ENCODE measurements at regions not wholly inside any gene's neighbourhood (a gene's known extent, or its start where the extent isn't known, plus 50 kb on each side); places are given as distances from the start of the nearest gene placed in this dataset.
"Not testable (repeated sequence)": the region's sequence is repeated elsewhere in the genome, so short reads cannot be mapped to it uniquely, and the experiment has no call there.

DNA sequence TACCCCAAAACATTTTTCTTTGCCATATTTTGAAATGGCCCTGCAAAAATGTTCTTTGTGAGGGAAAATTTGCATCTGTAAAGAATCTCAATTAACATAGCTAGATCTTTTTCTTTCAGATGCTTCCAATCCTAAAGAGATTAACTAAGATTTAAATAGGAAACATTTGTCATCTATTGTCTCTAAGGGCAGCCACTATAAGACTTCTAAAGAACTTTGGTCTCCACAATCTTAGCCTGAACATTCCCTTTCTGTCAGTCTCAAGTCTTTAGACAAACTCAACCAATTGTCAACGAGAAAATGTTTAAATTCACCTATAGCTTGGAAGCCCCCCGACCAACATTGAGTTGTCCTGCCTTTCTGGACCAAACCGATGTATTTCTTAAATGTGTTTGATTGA lies 71.1 kb upstream of the RASSF8 start:
- TF ChIP-seq, protein P1, sequence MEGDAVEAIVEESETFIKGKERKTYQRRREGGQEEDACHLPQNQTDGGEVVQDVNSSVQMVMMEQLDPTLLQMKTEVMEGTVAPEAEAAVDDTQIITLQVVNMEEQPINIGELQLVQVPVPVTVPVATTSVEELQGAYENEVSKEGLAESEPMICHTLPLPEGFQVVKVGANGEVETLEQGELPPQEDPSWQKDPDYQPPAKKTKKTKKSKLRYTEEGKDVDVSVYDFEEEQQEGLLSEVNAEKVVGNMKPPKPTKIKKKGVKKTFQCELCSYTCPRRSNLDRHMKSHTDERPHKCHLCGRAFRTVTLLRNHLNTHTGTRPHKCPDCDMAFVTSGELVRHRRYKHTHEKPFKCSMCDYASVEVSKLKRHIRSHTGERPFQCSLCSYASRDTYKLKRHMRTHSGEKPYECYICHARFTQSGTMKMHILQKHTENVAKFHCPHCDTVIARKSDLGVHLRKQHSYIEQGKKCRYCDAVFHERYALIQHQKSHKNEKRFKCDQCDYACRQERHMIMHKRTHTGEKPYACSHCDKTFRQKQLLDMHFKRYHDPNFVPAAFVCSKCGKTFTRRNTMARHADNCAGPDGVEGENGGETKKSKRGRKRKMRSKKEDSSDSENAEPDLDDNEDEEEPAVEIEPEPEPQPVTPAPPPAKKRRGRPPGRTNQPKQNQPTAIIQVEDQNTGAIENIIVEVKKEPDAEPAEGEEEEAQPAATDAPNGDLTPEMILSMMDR (conservative IDR thresholded peaks at IDR 0.05; ENCODE audit: low read length): no peak
- no peak for TF ChIP-seq EZH2phosphoT487 (IDR thresholded peaks at IDR 0.05; ENCODE audit: borderline replicate concordance, low read depth, low read length)

DNA sequence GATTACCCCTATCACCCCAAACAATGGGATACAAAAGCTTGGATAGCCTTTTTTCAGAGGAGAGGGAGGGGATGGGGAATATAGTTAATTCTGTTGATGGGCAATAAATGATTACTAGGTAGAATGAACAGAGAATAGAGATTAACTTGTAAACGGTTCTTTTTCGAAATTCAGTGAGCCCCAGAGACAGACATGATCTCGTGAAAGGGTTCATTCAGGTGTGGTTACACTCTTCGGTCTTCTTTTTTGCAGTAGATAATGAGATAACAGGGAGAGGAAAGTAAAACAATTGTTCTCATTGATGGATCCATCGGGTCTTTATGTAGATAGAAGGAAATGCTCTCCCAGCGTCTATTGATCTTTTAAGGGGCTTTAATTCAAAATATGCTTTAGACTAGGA lies 69.3 kb upstream of the RASSF8 start:
- H3K9me3 ChIP-seq (ENCODE audit: low read length): no peaks in the 10 kb centered on the region
- H3K27ac ChIP-seq (ENCODE audit: low read depth, low read length, poor library complexity, severe bottlenecking): no peak overlapping the region
- no peaks in the 10 kb centered on the region for H3K36me3 ChIP-seq (ENCODE audit: insufficient read depth, low read length)
- POLR2A ChIA-PET: no interaction called here
- no peak overlapping the region for H3K4me2 ChIP-seq (ENCODE audit: low read length)
- no peak for DNase-seq (ENCODE audit: low spot score)
- H3K4me1 ChIP-seq (ENCODE audit: insufficient read depth, low read length, poor library complexity, severe bottlenecking): no peaks in the 10 kb centered on the region
- TF ChIP-seq, protein P1 (conservative IDR thresholded peaks at IDR 0.05; ENCODE audit: low read length): no peak
- no peak for TF ChIP-seq EZH2phosphoT487 (IDR thresholded peaks at IDR 0.05; ENCODE audit: borderline replicate concordance, low read depth, low read length)
- H4K20me1 ChIP-seq (ENCODE audit: insufficient read depth, low read length): no peaks in the 10 kb centered on the region
- H3K79me2 ChIP-seq (ENCODE audit: insufficient read depth, low read depth, low read length): no peaks in the 10 kb centered on the region
- no peaks in the 10 kb centered on the region for H3K9me2 ChIP-seq (ENCODE audit: insufficient read depth, low read length)
- intact Hi-C loops (cut with micrococcal nuclease; ENCODE audit: unreplicated experiment): no loop called here
- no peak overlapping the region for H2AFZ ChIP-seq (ENCODE audit: low read length)
- no peak overlapping the region for H3K4me3 ChIP-seq (ENCODE audit: low read depth, low read length, poor library complexity, severe bottlenecking)
- CTCF ChIA-PET (ENCODE audit: unreplicated experiment): no interaction called here
- BruUV-seq (replicated peaks): no TSS peak

More for the DNA sequence above, 71.1 kb upstream of the RASSF8 start:
- no peak for DNase-seq (ENCODE audit: low spot score)
- no peaks in the 10 kb centered on the region for H3K79me2 ChIP-seq (ENCODE audit: insufficient read depth, low read depth, low read length)
- no peaks in the 10 kb centered on the region for H3K36me3 ChIP-seq (ENCODE audit: insufficient read depth, low read length)
- ChIA-PET POLR2A (interaction anchor here (0.6 kb wide), 1 partner anchor 51 kb away, joined by 3 read pairs; no protein-coding TSS in a partner anchor), CTCF (ENCODE audit: unreplicated experiment) (no interaction called here)
- no peaks in the 10 kb centered on the region for H4K20me1 ChIP-seq (ENCODE audit: insufficient read depth, low read length)
- no peaks in the 10 kb centered on the region for H3K9me2 ChIP-seq (ENCODE audit: insufficient read depth, low read length)
- intact Hi-C loops (cut with micrococcal nuclease; ENCODE audit: unreplicated experiment): no loop called here
- H3K9me3 ChIP-seq (ENCODE audit: low read length): no peaks in the 10 kb centered on the region
- no peaks in the 10 kb centered on the region for H3K4me1 ChIP-seq (ENCODE audit: insufficient read depth, low read length, poor library complexity, severe bottlenecking)
- no peak overlapping the region for H3K4me2 ChIP-seq (ENCODE audit: low read length)
- no TSS peak for BruUV-seq (replicated peaks)
- H2AFZ ChIP-seq (ENCODE audit: low read length): no peak overlapping the region
- no peak overlapping the region for H3K4me3 ChIP-seq (ENCODE audit: low read depth, low read length, poor library complexity, severe bottlenecking)
- H3K27ac ChIP-seq (ENCODE audit: low read depth, low read length, poor library complexity, severe bottlenecking): no peak overlapping the region

DNA sequence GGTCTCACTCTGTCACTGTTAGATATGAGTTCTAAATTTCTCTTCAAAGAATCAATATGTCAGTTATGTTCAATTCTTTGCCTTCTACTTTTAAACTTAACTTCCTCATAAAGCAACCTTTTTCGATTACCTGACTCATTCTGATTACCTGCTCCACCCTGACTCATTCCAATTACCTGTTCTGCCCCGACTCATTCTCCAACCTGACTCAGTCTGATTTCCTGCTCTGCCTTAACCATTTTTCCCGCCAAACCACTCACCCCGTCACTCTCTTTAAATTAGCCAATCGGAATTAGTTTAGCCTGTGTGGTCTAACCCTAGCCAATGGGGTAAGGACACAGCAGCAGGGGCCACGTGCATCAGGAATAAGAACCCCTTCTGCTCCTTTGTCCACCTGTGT lies 67.4 kb upstream of the RASSF8 start:
- POLR2A ChIA-PET; H4K20me1 ChIP-seq (ENCODE audit: insufficient read depth, low read length); BruUV-seq (replicated peaks); H3K4me1 ChIP-seq (ENCODE audit: insufficient read depth, low read length, poor library complexity, severe bottlenecking); H2AFZ ChIP-seq (ENCODE audit: low read length); H3K27ac ChIP-seq (ENCODE audit: low read depth, low read length, poor library complexity, severe bottlenecking); H3K79me2 ChIP-seq (ENCODE audit: insufficient read depth, low read depth, low read length); H3K36me3 ChIP-seq (ENCODE audit: insufficient read depth, low read length); CTCF ChIA-PET (ENCODE audit: unreplicated experiment); intact Hi-C loops (cut with micrococcal nuclease; ENCODE audit: unreplicated experiment); H3K4me2 ChIP-seq (ENCODE audit: low read length); H3K4me3 ChIP-seq (ENCODE audit: low read depth, low read length, poor library complexity, severe bottlenecking); H3K9me2 ChIP-seq (ENCODE audit: insufficient read depth, low read length); DNase-seq (ENCODE audit: low spot score); H3K9me3 ChIP-seq (ENCODE audit: low read length): not testable (repeated sequence)
